ENCODE measurements at regions not wholly inside any gene's neighbourhood (a gene's known extent, or its start where the extent isn't known, plus 50 kb on each side); places are given as distances from the start of the nearest gene placed in this dataset.

DNA sequence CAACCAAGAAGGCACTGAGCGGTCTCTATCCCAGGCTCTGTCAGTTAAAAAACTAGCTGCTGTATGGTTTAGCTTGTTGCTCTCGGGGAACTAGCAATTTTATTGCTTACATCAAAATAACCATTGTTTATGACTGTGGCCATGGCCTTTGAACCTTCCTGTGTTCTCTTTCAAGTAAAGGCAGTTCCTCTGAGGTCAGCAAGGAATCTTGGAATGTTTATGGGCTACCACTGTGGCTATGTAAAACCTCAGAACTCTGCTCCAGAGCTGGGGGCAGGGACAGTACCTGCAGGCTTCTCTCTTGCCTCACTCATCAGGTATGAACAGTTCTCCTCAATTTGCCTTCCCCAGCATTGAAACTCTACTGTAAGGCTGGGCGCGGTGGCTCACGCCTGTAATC is 416.0 kb upstream of the NETO1 start:
- TF ChIP-seq, protein P1, sequence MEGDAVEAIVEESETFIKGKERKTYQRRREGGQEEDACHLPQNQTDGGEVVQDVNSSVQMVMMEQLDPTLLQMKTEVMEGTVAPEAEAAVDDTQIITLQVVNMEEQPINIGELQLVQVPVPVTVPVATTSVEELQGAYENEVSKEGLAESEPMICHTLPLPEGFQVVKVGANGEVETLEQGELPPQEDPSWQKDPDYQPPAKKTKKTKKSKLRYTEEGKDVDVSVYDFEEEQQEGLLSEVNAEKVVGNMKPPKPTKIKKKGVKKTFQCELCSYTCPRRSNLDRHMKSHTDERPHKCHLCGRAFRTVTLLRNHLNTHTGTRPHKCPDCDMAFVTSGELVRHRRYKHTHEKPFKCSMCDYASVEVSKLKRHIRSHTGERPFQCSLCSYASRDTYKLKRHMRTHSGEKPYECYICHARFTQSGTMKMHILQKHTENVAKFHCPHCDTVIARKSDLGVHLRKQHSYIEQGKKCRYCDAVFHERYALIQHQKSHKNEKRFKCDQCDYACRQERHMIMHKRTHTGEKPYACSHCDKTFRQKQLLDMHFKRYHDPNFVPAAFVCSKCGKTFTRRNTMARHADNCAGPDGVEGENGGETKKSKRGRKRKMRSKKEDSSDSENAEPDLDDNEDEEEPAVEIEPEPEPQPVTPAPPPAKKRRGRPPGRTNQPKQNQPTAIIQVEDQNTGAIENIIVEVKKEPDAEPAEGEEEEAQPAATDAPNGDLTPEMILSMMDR (IDR thresholded peaks at IDR 0.05; ENCODE audit: unreplicated experiment): no peak
- CTCF ChIA-PET: no interaction called here
- Mint-ChIP-seq H3K4me1 (ENCODE audit: low read depth, unreplicated experiment) (peaks cover 18% of the 10 kb centered on the region), H3K36me3 (ENCODE audit: insufficient read depth, unreplicated experiment) (no peaks in the 10 kb centered on the region), H3K9me3 (ENCODE audit: low read depth, unreplicated experiment) (peaks cover 4% of the 10 kb centered on the region), H3K27ac (ENCODE audit: unreplicated experiment) (no peak overlapping the region), H3K4me3 (ENCODE audit: low read depth, unreplicated experiment) (no peak overlapping the region), H3K27me3 (ENCODE audit: unreplicated experiment) (no peaks in the 10 kb centered on the region)
- no TSS peak for BruUV-seq (replicated peaks)
- intact Hi-C loops (cut with micrococcal nuclease; ENCODE audit: unreplicated experiment): no loop called here
- no peak for DNase-seq

DNA sequence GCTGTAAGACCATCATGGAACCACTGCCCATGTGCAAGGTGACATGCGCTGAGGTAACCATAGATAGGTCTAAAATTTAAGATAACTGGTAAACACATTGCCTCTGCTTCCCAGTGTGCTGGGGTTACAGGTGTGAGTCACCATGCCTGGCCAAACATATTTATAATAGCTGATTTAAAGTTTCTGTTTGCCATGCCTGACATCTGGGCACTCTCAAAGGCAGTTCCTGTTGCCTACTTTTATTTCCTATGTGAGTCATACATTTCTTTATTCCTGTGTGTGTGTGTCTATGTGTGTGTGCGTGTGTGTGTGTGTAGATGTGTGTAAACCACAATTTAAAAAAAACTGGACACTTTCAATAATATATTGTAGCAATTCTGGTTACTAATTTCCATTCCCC is 415.2 kb upstream of the NETO1 start:
- H3K4me3 Mint-ChIP-seq (ENCODE audit: low read depth, unreplicated experiment): no peak overlapping the region
- H3K9me3 Mint-ChIP-seq (ENCODE audit: low read depth, unreplicated experiment): peaks cover 4% of the 10 kb centered on the region
- intact Hi-C loops (cut with micrococcal nuclease; ENCODE audit: unreplicated experiment): no loop called here
- H3K36me3 Mint-ChIP-seq (ENCODE audit: insufficient read depth, unreplicated experiment): no peaks in the 10 kb centered on the region
- H3K27me3 Mint-ChIP-seq (ENCODE audit: unreplicated experiment): no peaks in the 10 kb centered on the region
- CTCF ChIA-PET: no interaction called here
- no peak for DNase-seq
- BruUV-seq (replicated peaks): no TSS peak
- H3K27ac Mint-ChIP-seq (ENCODE audit: unreplicated experiment): no peak overlapping the region
- TF ChIP-seq, protein P1 (IDR thresholded peaks at IDR 0.05; ENCODE audit: unreplicated experiment): no peak
- H3K4me1 Mint-ChIP-seq (ENCODE audit: low read depth, unreplicated experiment): peaks cover 10% of the 10 kb centered on the region

- no TSS peak for BruUV-seq (replicated peaks)
- H3K9me3 Mint-ChIP-seq (ENCODE audit: low read depth, unreplicated experiment): peaks cover 4% of the 10 kb centered on the region
- H3K27me3 Mint-ChIP-seq (ENCODE audit: unreplicated experiment): no peaks in the 10 kb centered on the region
- CTCF ChIA-PET: no interaction called here
- DNase-seq: no peak
- H3K4me3 Mint-ChIP-seq (ENCODE audit: low read depth, unreplicated experiment): no peak overlapping the region
- TF ChIP-seq, protein P1 (IDR thresholded peaks at IDR 0.05; ENCODE audit: unreplicated experiment): no peak
- H3K4me1 Mint-ChIP-seq (ENCODE audit: low read depth, unreplicated experiment): peaks cover 9% of the 10 kb centered on the region
- no peak overlapping the region for H3K27ac Mint-ChIP-seq (ENCODE audit: unreplicated experiment)
- no peaks in the 10 kb centered on the region for H3K36me3 Mint-ChIP-seq (ENCODE audit: insufficient read depth, unreplicated experiment)
- intact Hi-C loops (cut with micrococcal nuclease; ENCODE audit: unreplicated experiment): no loop called here
Observed at GRCh38 chr18:73279498-73279897, 411.7 kb upstream of the NETO1 start.

DNA sequence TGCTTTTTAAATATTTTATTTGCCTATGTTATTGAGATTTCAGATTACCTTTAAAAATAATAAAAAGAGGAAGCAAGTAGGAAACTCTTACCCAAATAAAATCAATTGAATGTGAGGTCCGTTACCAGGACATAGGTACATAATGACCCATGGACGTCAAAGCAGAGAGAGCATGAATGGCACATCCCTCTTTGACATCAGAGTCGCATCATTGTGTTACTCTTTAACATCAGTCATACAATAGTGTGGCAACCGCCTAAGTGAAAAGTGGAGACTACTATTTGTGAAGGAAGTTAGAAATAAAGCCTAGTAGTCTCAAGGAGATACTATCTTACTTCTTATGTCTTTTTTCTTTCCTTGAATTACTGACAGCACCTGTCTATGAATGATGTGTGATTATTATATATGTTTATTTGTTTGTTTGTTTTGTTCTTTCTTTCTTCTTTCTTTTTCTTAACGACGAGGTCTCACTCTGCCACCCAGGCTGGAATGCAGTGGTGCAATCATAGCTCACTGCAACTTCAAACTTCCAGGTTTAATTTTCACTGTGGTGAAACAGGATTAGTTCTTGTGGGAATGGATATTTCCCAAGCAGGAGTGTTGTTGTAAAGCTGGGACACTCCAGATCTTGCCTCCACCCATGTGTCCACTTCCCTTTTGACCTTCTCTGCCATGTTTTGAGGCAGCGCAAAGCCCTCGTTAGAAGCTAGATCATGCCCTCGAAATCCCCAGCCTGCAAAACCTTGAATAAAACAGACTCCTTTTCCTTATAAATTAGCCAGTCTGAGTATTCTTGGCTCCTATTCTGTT is 407.2 kb upstream of the NETO1 start:
- intact Hi-C loops (cut with micrococcal nuclease; ENCODE audit: unreplicated experiment): no loop called here
- no peaks in the 10 kb centered on the region for H3K4me1 Mint-ChIP-seq (ENCODE audit: low read depth, unreplicated experiment)
- H3K36me3 Mint-ChIP-seq (ENCODE audit: insufficient read depth, unreplicated experiment): no peaks in the 10 kb centered on the region
- BruUV-seq (replicated peaks): no TSS peak
- CTCF ChIA-PET: no interaction called here
- no peak overlapping the region for H3K27ac Mint-ChIP-seq (ENCODE audit: unreplicated experiment)
- DNase-seq: no peak
- no peaks in the 10 kb centered on the region for H3K27me3 Mint-ChIP-seq (ENCODE audit: unreplicated experiment)
- H3K9me3 Mint-ChIP-seq (ENCODE audit: low read depth, unreplicated experiment): no peaks in the 10 kb centered on the region
- no peak overlapping the region for H3K4me3 Mint-ChIP-seq (ENCODE audit: low read depth, unreplicated experiment)
- TF ChIP-seq, protein P1 (IDR thresholded peaks at IDR 0.05; ENCODE audit: unreplicated experiment): no peak

Measured in Calu3 (cell line).